SK-N-MC (cell line): ENCODE measurements at regions not wholly inside any gene's neighbourhood (a gene's known extent, or its start where the extent isn't known, plus 50 kb on each side); places are given as distances from the start of the nearest gene placed in this dataset.

ENCODE experiments used
- DNase-seq: peaks from one replicate; pipeline ENCODE4 v3.0.0-alpha.2; 2011; ENCODE audit warnings: low read depth, low spot score
- H3K27ac ChIP-seq: fragments of 200-600 bp; sonication (generic); 2 replicates; pipeline ENCODE4 v1.5.1; 2016; ENCODE audit warnings: mixed run types
- H3K36me3 ChIP-seq: fragments of 200-600 bp; sonication (generic); 2 replicates; pipeline ENCODE4 v1.6.1; 2017; ENCODE audit warnings: antibody characterized with exemption, low read length, mixed read lengths; ENCODE audit not compliant: insufficient read depth
- H3K4me3 ChIP-seq: fragments of 200-600 bp; sonication (generic); 2 replicates; pipeline ENCODE4 v1.5.1; 2016
- H3K9ac ChIP-seq: fragments of 200-600 bp; sonication (generic); 2 replicates; pipeline ENCODE4 v1.8.0; 2017; ENCODE audit warnings: mixed run types, mixed read lengths; ENCODE audit not compliant: insufficient read length
- H3K9me3 ChIP-seq: fragments of 200-600 bp; sonication (generic); 2 replicates; pipeline ENCODE4 v1.6.1; 2017; ENCODE audit warnings: low read depth, mild to moderate bottlenecking, antibody characterized with exemption, low read length, moderate library complexity, mixed read lengths
- EZH2 ChIP-seq: fragments of 200-600 bp; sonication (generic); IDR thresholded peaks from one replicate; pipeline ENCODE4 v1.6.1; 2017; ENCODE audit warnings: antibody characterized with exemption
- FOXP2 ChIP-seq: optimal IDR thresholded peaks from 2 replicates; pipeline ENCODE3; 2011; ENCODE audit warnings: mild to moderate bottlenecking, moderate library complexity; ENCODE audit not compliant: insufficient read depth; ENCODE audit errors: extremely low read length, control extremely low read depth
- POLR2AphosphoS5 ChIP-seq: IDR thresholded peaks from 2 replicates; pipeline ENCODE4 v1.6.1; 2012; ENCODE audit warnings: mild to moderate bottlenecking, low read depth, low read length, borderline replicate concordance

GRCh38 chr6:167444602-167445346 is 119.9 kb downstream of the TTLL2 start:
- Histone ChIP-seq H3K9ac (no peak overlapping the region), H3K27ac (no peak overlapping the region), H3K9me3 (no peaks in the 10 kb centered on the region), H3K36me3 (no peaks in the 10 kb centered on the region), H3K4me3 (no peak overlapping the region)
- no peak for DNase-seq
- TF ChIP-seq FOXP2 (no peak), EZH2 (no peak), POLR2AphosphoS5 (no peak)

GRCh38 chr6:167445568-167445967 is 120.7 kb downstream of the TTLL2 start:
- no peaks in the 10 kb centered on the region for H3K36me3 ChIP-seq
- H3K9ac ChIP-seq, result no peak overlapping the region
- TF ChIP-seq POLR2AphosphoS5 (no peak), EZH2 (no peak), FOXP2 (no peak)
- no peak overlapping the region for H3K27ac ChIP-seq
- no peak for DNase-seq
- no peak overlapping the region for H3K4me3 ChIP-seq
- H3K9me3 ChIP-seq, result no peaks in the 10 kb centered on the region

GRCh38 chr6:167446046-167446445 is 121.2 kb downstream of the TTLL2 start:
- Histone ChIP-seq H3K4me3 (no peak overlapping the region), H3K27ac (no peak overlapping the region), H3K9me3 (no peaks in the 10 kb centered on the region), H3K36me3 (no peaks in the 10 kb centered on the region), H3K9ac (no peak overlapping the region)
- TF ChIP-seq FOXP2, result no peak
- TF ChIP-seq EZH2, result no peak
- no peak for TF ChIP-seq POLR2AphosphoS5
- no peak for DNase-seq

- TF ChIP-seq EZH2 (no peak), POLR2AphosphoS5 (no peak)
- H3K27ac ChIP-seq, result no peak overlapping the region
- no peak for DNase-seq
- H3K4me3 ChIP-seq, result no peak overlapping the region
- H3K9me3 ChIP-seq, result no peaks in the 10 kb centered on the region
- H3K36me3 ChIP-seq, result no peaks in the 10 kb centered on the region
- H3K9ac ChIP-seq, result no peak overlapping the region
These were observed 122.1 kb downstream of the TTLL2 start for GRCh38 chr6:167446971-167447370.

- no peak overlapping the region for H3K9ac ChIP-seq
These were observed 123.5 kb downstream of the TTLL2 start for GRCh38 chr6:167448378-167448777.

GRCh38 chr6:167449094-167449861 is 124.4 kb downstream of the TTLL2 start:
- Histone ChIP-seq H3K4me3 (no peak overlapping the region), H3K27ac (no peak overlapping the region), H3K9ac (no peak overlapping the region), H3K36me3 (no peaks in the 10 kb centered on the region), H3K9me3 (no peaks in the 10 kb centered on the region)
- TF ChIP-seq POLR2AphosphoS5 (no peak), EZH2 (no peak), FOXP2 (no peak)
- DNase-seq, result no peak

More at GRCh38 chr6:167448378-167448777, 123.5 kb downstream of the TTLL2 start:
- DNase-seq, result no peak
- Histone ChIP-seq H3K9me3 (no peaks in the 10 kb centered on the region), H3K36me3 (no peaks in the 10 kb centered on the region), H3K27ac (no peak overlapping the region), H3K4me3 (no peak overlapping the region)
- TF ChIP-seq POLR2AphosphoS5 (no peak), FOXP2 (no peak), EZH2 (no peak)

GRCh38 chr6:167450626-167451025 is 125.7 kb downstream of the TTLL2 start:
- Histone ChIP-seq H3K9ac (no peak overlapping the region), H3K36me3 (no peaks in the 10 kb centered on the region), H3K9me3 (no peaks in the 10 kb centered on the region), H3K27ac (no peak overlapping the region), H3K4me3 (no peak overlapping the region)
- TF ChIP-seq EZH2 (no peak), FOXP2 (no peak), POLR2AphosphoS5 (no peak)
- no peak for DNase-seq

- Histone ChIP-seq H3K27ac (no peak overlapping the region), H3K4me3 (no peak overlapping the region), H3K9me3 (no peaks in the 10 kb centered on the region), H3K9ac (no peak overlapping the region), H3K36me3 (no peaks in the 10 kb centered on the region)
- no peak for TF ChIP-seq POLR2AphosphoS5
- TF ChIP-seq FOXP2, result no peak
- TF ChIP-seq EZH2, result no peak
- no peak for DNase-seq
These were observed 127.6 kb downstream of the TTLL2 start for GRCh38 chr6:167452338-167453081.
